ENCODE measurements at regions not wholly inside any gene's neighbourhood (a gene's known extent, or its start where the extent isn't known, plus 50 kb on each side); places are given as distances from the start of the nearest gene placed in this dataset.
"Not testable (repeated sequence)": the region's sequence is repeated elsewhere in the genome, so short reads cannot be mapped to it uniquely, and the experiment has no call there.

DNA sequence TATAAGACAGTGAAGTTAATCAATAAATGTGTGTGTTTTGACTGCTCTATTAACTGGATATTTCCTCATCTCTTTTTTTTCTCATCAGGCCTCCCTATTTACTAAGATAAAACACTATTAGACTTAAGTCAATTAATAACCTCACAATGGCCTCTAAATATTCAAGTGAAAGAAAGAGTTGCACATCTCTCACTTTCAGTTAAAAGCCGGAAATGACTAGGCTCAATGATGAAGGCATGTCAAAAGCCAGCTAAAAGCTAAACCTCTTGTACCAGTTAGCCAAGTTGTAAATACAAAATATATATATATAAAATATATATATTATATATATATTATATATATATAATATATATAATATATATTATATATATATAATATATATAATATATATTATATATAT, 127.0 kb upstream of the MEOX2 start:
- DNase-seq (ENCODE audit: low read depth): no peak
- Histone ChIP-seq H3K27me3 (ENCODE audit: control insufficient read depth, insufficient read depth, low read length) (no peaks in the 10 kb centered on the region), H3K36me3 (ENCODE audit: control insufficient read depth, insufficient read depth, low read length) (no peaks in the 10 kb centered on the region), H3K4me3 (ENCODE audit: low read depth, low read length) (no peak overlapping the region)
- TF ChIP-seq, protein P1, sequence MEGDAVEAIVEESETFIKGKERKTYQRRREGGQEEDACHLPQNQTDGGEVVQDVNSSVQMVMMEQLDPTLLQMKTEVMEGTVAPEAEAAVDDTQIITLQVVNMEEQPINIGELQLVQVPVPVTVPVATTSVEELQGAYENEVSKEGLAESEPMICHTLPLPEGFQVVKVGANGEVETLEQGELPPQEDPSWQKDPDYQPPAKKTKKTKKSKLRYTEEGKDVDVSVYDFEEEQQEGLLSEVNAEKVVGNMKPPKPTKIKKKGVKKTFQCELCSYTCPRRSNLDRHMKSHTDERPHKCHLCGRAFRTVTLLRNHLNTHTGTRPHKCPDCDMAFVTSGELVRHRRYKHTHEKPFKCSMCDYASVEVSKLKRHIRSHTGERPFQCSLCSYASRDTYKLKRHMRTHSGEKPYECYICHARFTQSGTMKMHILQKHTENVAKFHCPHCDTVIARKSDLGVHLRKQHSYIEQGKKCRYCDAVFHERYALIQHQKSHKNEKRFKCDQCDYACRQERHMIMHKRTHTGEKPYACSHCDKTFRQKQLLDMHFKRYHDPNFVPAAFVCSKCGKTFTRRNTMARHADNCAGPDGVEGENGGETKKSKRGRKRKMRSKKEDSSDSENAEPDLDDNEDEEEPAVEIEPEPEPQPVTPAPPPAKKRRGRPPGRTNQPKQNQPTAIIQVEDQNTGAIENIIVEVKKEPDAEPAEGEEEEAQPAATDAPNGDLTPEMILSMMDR (IDR thresholded peaks at IDR 0.05; ENCODE audit: insufficient read depth, low read depth, low read length): no peak
- CTCF ChIA-PET: no interaction called here
- POLR2A ChIA-PET: no interaction called here

DNA sequence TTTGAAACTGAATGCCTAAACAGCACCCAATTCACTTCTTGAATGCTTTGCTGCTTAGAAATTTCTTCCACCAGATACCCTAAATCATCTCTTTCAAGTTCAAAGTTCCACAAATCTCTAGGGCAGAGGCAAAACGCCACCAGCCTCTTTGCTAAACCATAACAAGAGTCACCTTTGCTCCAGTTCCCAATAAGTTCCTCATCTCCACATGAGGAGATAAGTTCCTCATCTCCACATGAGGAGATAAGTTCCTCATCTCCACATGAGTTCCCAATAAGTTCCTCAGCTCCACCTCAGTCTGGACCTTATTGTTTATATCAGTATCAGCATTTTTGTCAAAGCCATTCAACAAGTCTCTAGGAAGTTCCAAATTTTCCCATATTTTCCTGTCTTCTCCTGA, 123.9 kb upstream of the MEOX2 start:
- CTCF ChIA-PET: interaction anchor here (0.6 to 1.0 kb wide), 2 partner anchors 18 kb away, joined by 3 to 4 read pairs; no protein-coding TSS in a partner anchor
- H3K36me3 ChIP-seq (ENCODE audit: control insufficient read depth, insufficient read depth, low read length); H3K4me3 ChIP-seq (ENCODE audit: low read depth, low read length); DNase-seq (ENCODE audit: low read depth); H3K27me3 ChIP-seq (ENCODE audit: control insufficient read depth, insufficient read depth, low read length); POLR2A ChIA-PET: not testable (repeated sequence)

DNA sequence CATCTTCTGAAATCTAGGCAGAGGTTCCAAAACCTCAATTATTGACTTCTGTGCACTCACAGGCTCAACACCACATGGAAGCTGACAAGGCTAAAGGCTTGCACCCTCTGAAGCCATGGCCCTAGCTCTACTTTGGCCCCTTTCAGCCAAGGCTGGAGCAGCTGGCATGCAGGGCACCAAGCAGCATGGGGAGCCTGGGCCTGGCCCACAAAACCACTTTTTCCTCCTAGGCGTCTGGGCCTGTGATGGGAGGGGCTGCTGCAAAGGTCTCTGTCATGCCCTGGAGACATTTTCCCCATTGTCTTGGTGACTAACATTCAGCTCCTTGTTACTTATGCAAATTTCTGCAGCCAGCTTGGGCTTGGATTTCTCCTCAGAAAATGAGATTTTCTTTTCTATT, 123.5 kb upstream of the MEOX2 start:
- H3K4me3 ChIP-seq (ENCODE audit: low read depth, low read length); DNase-seq (ENCODE audit: low read depth); H3K36me3 ChIP-seq (ENCODE audit: control insufficient read depth, insufficient read depth, low read length); POLR2A ChIA-PET; H3K27me3 ChIP-seq (ENCODE audit: control insufficient read depth, insufficient read depth, low read length): not testable (repeated sequence)
- CTCF ChIA-PET: interaction anchor here (0.6 to 1.0 kb wide), 2 partner anchors 18 to 19 kb away, joined by 3 to 4 read pairs; no protein-coding TSS in a partner anchor

DNA sequence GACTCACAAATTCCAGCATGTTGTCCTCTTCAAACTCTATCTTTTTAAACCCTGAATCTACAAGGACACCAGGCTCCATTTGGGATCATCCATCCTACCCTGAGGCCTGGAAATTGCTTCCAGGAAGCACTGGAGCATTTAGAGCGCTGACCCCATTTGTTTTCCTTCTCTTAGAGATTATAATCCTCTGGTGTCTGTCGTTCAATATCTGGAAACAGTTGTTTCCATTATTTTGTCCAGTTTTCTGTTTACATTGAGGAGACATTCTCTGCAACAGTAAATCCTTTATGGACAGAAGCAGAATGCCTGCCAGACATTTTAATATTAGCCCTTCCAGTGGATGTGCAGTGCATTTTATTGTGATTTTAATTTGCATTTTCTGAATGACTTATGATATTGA, 119.4 kb upstream of the MEOX2 start:
- no peak for DNase-seq (ENCODE audit: low read depth)
- TF ChIP-seq, protein P1 (IDR thresholded peaks at IDR 0.05; ENCODE audit: insufficient read depth, low read depth, low read length): no peak
- POLR2A ChIA-PET: no interaction called here
- CTCF ChIA-PET: interaction anchor here (0.6 kb wide), 1 partner anchor 34 kb away, joined by 3 read pairs; no protein-coding TSS in a partner anchor
- Histone ChIP-seq H3K36me3 (ENCODE audit: control insufficient read depth, insufficient read depth, low read length) (no peaks in the 10 kb centered on the region), H3K4me3 (ENCODE audit: low read depth, low read length) (no peak overlapping the region), H3K27me3 (ENCODE audit: control insufficient read depth, insufficient read depth, low read length) (no peaks in the 10 kb centered on the region)

DNA sequence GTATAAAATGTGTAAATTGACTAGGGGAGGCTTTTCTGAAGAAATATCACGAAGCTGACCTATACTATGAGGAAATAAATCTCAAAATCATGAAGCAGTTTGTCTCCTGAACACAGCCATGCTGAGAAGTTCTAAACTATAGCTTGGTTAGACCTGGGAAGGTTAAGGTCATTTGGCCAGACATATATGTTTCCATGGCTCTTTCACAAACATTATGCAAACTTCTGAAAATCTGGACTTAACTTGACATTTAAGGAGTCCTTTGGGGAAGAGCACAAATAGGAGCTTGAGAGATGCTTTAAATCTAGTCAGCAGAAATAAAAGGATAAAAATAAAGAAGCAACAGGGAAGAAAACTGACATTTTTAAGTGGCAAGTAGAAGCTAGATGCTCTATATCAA, 115.9 kb upstream of the MEOX2 start:
- DNase-seq (ENCODE audit: low read depth): no peak
- Histone ChIP-seq H3K36me3 (ENCODE audit: control insufficient read depth, insufficient read depth, low read length) (no peaks in the 10 kb centered on the region), H3K27me3 (ENCODE audit: control insufficient read depth, insufficient read depth, low read length) (no peaks in the 10 kb centered on the region), H3K4me3 (ENCODE audit: low read depth, low read length) (no peak overlapping the region)
- ChIA-PET CTCF (interaction anchor here (0.7 kb wide), 1 partner anchor 18 kb away, joined by 3 read pairs; no protein-coding TSS in a partner anchor), POLR2A (no interaction called here)
- TF ChIP-seq, protein P1 (IDR thresholded peaks at IDR 0.05; ENCODE audit: insufficient read depth, low read depth, low read length): no peak

DNA sequence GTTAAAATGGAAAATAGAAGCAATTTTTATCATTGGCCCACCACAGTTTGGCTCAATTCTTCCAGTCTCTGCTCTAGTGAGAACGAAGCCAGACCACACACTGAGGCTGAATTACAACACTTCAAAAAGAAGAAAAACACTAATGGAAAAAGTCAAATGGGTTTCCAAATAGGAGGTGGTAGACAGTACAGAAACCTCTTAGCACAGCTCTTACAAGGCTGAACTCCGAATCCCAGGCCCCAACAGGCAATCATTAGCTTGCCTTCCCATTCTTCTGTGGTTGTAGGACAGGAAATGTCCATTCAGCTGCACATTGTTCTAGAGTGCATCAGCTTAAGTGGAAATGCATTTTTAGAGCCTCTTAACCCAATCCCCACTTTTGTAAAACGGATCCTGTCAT, 115.1 kb upstream of the MEOX2 start:
- POLR2A ChIA-PET: interaction anchor here (0.6 to 0.7 kb wide), 2 partner anchors 9 to 21 kb away, joined by 3 read pairs; no protein-coding TSS in a partner anchor
- H3K36me3 ChIP-seq (ENCODE audit: control insufficient read depth, insufficient read depth, low read length): no peaks in the 10 kb centered on the region
- no peaks in the 10 kb centered on the region for H3K27me3 ChIP-seq (ENCODE audit: control insufficient read depth, insufficient read depth, low read length)
- CTCF ChIA-PET: no interaction called here
- TF ChIP-seq, protein P1 (IDR thresholded peaks at IDR 0.05; ENCODE audit: insufficient read depth, low read depth, low read length): no peak
- DNase-seq (ENCODE audit: low read depth): peak; percentile 19
- H3K4me3 ChIP-seq (ENCODE audit: low read depth, low read length): no peak overlapping the region
